GM12874 (cell line): ENCODE measurements at regions not wholly inside any gene's neighbourhood (a gene's known extent, or its start where the extent isn't known, plus 50 kb on each side); places are given as distances from the start of the nearest gene placed in this dataset.

ENCODE experiments used
- CTCF ChIP-seq: IDR thresholded peaks from 2 replicates; pipeline ENCODE4 v1.5.1; 2011; ENCODE audit warnings: low read depth, mild to moderate bottlenecking, control low read depth, low read length, moderate library complexity; ENCODE audit not compliant: insufficient read depth

GRCh38 chrX:74104356-74105015 is 199.5 kb upstream of the ZCCHC13 start:
- TF ChIP-seq CTCF = no peak

- TF ChIP-seq CTCF = no peak
Measured at GRCh38 chrX:74090049-74090448, 213.9 kb upstream of the ZCCHC13 start.

- no peak for TF ChIP-seq CTCF
Measured at GRCh38 chrX:74085642-74086236, 218.2 kb upstream of the ZCCHC13 start.

- TF ChIP-seq CTCF = no peak
Measured at GRCh38 chrX:74080165-74080564, 223.8 kb upstream of the ZCCHC13 start.

GRCh38 chrX:74065831-74066390 is 213.4 kb upstream of the XIST start:
- no peak for TF ChIP-seq CTCF

- TF ChIP-seq CTCF = no peak
Measured at GRCh38 chrX:74063426-74064155, 211.1 kb upstream of the XIST start.

- no peak for TF ChIP-seq CTCF
Measured at GRCh38 chrX:74061879-74062278, 209.4 kb upstream of the XIST start.
